K562 (cell line): ENCODE measurements at regions not wholly inside any gene's neighbourhood (a gene's known extent, or its start where the extent isn't known, plus 50 kb on each side); places are given as distances from the start of the nearest gene placed in this dataset.

ENCODE experiments used
- ATAC-seq: fragments of 200-7000 bp; cut with Tn5 transposase; 3 replicates; pipeline ENCODE4 v1.9.1; 2020; ENCODE audit warnings: moderate library complexity
- BruUV-seq: library from RNA; stranded (reverse); fragments of 400-500 nt; replicated peaks from 2 replicates; lab custom pipeline; 2021; lab: Mats Ljungman, UMichigan
- CTCF ChIA-PET: fragments of 300-600 bp; formaldehyde crosslinking; extraction: SDS; loops from one replicate; lab custom pipeline; 2021; ENCODE audit warnings: low intra/inter-chr PET ratio; lab: Yijun Ruan, JAX
- POLR2A ChIA-PET: fragments of 300-600, 350-650 bp; sonication (Branson Sonifier 250); formaldehyde crosslinking; extraction: SDS; loops from one replicate; lab custom pipeline; 2021; ENCODE audit warnings: antibody characterized with exemption, inconsistent platforms; lab: Yijun Ruan, JAX
- DNase-seq, 4 experiments: peaks; one replicate each; pipeline versions ENCODE4 v3.0.0 to v3.0.0-alpha.2; 2011 to 2018; ENCODE audit warnings: low spot score in 3 of 4, mixed read lengths in 3 of 4; ENCODE audit errors: extremely low read depth in 1 of 4
- FAIRE-seq: peaks from 2 replicates; lab custom pipeline; 2011; peaks lifted over from hg19 to GRCh38; lab: Jason Lieb, UNC
- H2AFZ ChIP-seq: 2 replicates; pipeline ENCODE4 v1.6.0; 2011; ENCODE audit warnings: low read depth, low read length, control low read depth, inconsistent platforms
- H3K27ac ChIP-seq: fragments of 200-600 bp; 3 replicates; pipeline ENCODE4 v1.8.0; 2011; ENCODE audit warnings: low read depth, mild to moderate bottlenecking, control low read depth, inconsistent platforms, low read length, moderate library complexity, mixed read lengths; ENCODE audit errors: extremely low read depth
- H3K27me3 ChIP-seq, 2 experiments: fragments of 300-600 bp in 1 of 2; 2 replicates in 1 of 2; 3 replicates in 1 of 2; pipeline versions ENCODE4 v1.6.0 to v1.8.0; 2011; ENCODE audit warnings: inconsistent platforms in 2 of 2, low read length in 2 of 2, mild to moderate bottlenecking in 1 of 2, mixed read lengths in 1 of 2, moderate library complexity in 1 of 2; ENCODE audit not compliant: control insufficient read depth in 2 of 2, insufficient read depth in 2 of 2
- H3K36me3 ChIP-seq: fragments of 300-600 bp; 3 replicates; pipeline ENCODE4 v1.8.0; 2011; ENCODE audit warnings: mild to moderate bottlenecking, low read length, inconsistent platforms; ENCODE audit not compliant: control insufficient read depth, insufficient read depth
- H3K4me1 ChIP-seq, 2 experiments: fragments of 200-600 bp in 1 of 2; replicated peaks in 1 of 2; 2 replicates in 1 of 2; 3 replicates in 1 of 2; pipeline versions ENCODE4 v1.5.1 to v1.8.0; 2011; ENCODE audit warnings: inconsistent platforms in 2 of 2, low read length in 2 of 2, mild to moderate bottlenecking in 1 of 2, mixed read lengths in 1 of 2, moderate library complexity in 1 of 2; ENCODE audit not compliant: control insufficient read depth in 2 of 2, insufficient read depth in 2 of 2
- H3K4me2 ChIP-seq: 2 replicates; pipeline ENCODE4 v1.6.1; 2011; ENCODE audit warnings: low read length, control low read depth, inconsistent platforms, mixed read lengths; ENCODE audit not compliant: insufficient read depth
- H3K4me3 ChIP-seq: fragments of 200-600 bp; sonication (generic), shearing (Covaris generic); 2 replicates; pipeline ENCODE4 v1.5.1; 2016; ENCODE audit warnings: control low read depth, inconsistent platforms
- H3K79me2 ChIP-seq: fragments of 200-600 bp; 3 replicates; pipeline ENCODE4 v1.8.0; 2011; ENCODE audit warnings: low read length, inconsistent platforms; ENCODE audit not compliant: control insufficient read depth, insufficient read depth
- H3K9ac ChIP-seq, 2 experiments: 2 replicates each; pipeline versions ENCODE4 v1.6.0 to v1.6.1; 2011; ENCODE audit warnings: low read depth in 2 of 2, low read length in 2 of 2, control low read depth in 1 of 2, inconsistent platforms in 1 of 2, mild to moderate bottlenecking in 1 of 2, mixed read lengths in 1 of 2; ENCODE audit not compliant: insufficient read depth in 1 of 2
- H3K9me1 ChIP-seq: one replicate; pipeline ENCODE4 v1.6.0; 2011; ENCODE audit warnings: inconsistent platforms, mild to moderate bottlenecking, low read length, moderate library complexity; ENCODE audit not compliant: control insufficient read depth, insufficient read depth
- H3K9me3 ChIP-seq: replicated peaks from 2 replicates; pipeline ENCODE4 v1.5.1; 2011; ENCODE audit warnings: low read depth, low read length, inconsistent platforms; ENCODE audit not compliant: control insufficient read depth, insufficient read depth
- H4K20me1 ChIP-seq: replicated peaks from 2 replicates; pipeline ENCODE4 v1.6.1; 2011; ENCODE audit warnings: low read length, inconsistent platforms, mixed read lengths; ENCODE audit not compliant: control insufficient read depth, insufficient read depth
- ATF3 ChIP-seq, 2 experiments: fragments of 450-650 bp in 1 of 2; sonication (generic) in 1 of 2; formaldehyde crosslinking in 1 of 2; IDR thresholded peaks in 1 of 2; conservative IDR thresholded peaks in 1 of 2; 2 replicates each; pipeline versions ENCODE4 v1.6.1 to v1.8.1; 2016 to 2023; ENCODE audit warnings: mild to moderate bottlenecking in 2 of 2, moderate library complexity in 2 of 2, inconsistent platforms in 1 of 2, missing genetic modification reagents in 1 of 2
- BCOR ChIP-seq: fragments of 450-650 bp; IDR thresholded peaks from 2 replicates; pipeline ENCODE4 v1.6.1; 2016
- E4F1 ChIP-seq: fragments of 250-450 bp; sonication (Bioruptor Pico); IDR thresholded peaks from 2 replicates; pipeline ENCODE4 v1.5.0; 2021; ENCODE audit warnings: mild to moderate bottlenecking, borderline replicate concordance
- FOXK1 ChIP-seq: sonication (generic); formaldehyde crosslinking; IDR thresholded peaks from 2 replicates; pipeline ENCODE4 v1.8.0; 2022; ENCODE audit warnings: missing genetic modification reagents, mild to moderate bottlenecking, borderline replicate concordance
- GABPA ChIP-seq: fragments of 200-800 bp; sonication (Bioruptor generic); conservative IDR thresholded peaks from 2 replicates; pipeline ENCODE4 v1.6.1; 2016; ENCODE audit warnings: low read depth, missing genetic modification characterization, missing compliant biosample characterization
- GABPB1 ChIP-seq: sonication (generic); formaldehyde crosslinking; IDR thresholded peaks from 2 replicates; pipeline ENCODE4 v1.8.0; 2022; ENCODE audit warnings: mild to moderate bottlenecking, missing genetic modification reagents
- HIVEP1 ChIP-seq: fragments of 250-450 bp; sonication (Bioruptor Pico); IDR thresholded peaks from 2 replicates; pipeline ENCODE4 v1.4.0; 2020; ENCODE audit warnings: mild to moderate bottlenecking
- ID3 ChIP-seq, 2 experiments: fragments of 250-450 bp in 1 of 2; fragments of 450-650 bp in 1 of 2; sonication (Bioruptor Pico) in 1 of 2; IDR thresholded peaks; 2 replicates each; pipeline versions ENCODE4 v1.6.1 to v1.8.0; 2016 to 2021; ENCODE audit warnings: mild to moderate bottlenecking in 2 of 2, moderate library complexity in 2 of 2, missing compliant biosample characterization in 1 of 2, missing genetic modification characterization in 1 of 2
- ILK ChIP-seq: fragments of 450-650 bp; IDR thresholded peaks from 2 replicates; pipeline ENCODE4 v1.6.1; 2016; ENCODE audit warnings: missing genetic modification characterization, low read depth, mild to moderate bottlenecking, missing compliant biosample characterization, moderate library complexity, borderline replicate concordance
- NFIC ChIP-seq: fragments of 450-650 bp; IDR thresholded peaks from 2 replicates; pipeline ENCODE4 v1.6.1; 2017; ENCODE audit warnings: mild to moderate bottlenecking, inconsistent platforms
- POLR2H ChIP-seq: IDR thresholded peaks from 2 replicates; pipeline ENCODE4 v1.6.1; 2016; ENCODE audit warnings: missing genetic modification characterization, low read depth, mild to moderate bottlenecking, control low read depth, missing compliant biosample characterization, moderate library complexity
- SIN3A ChIP-seq, 2 experiments: fragments of 150-350 bp in 1 of 2; IDR thresholded peaks; 2 replicates each; pipeline ENCODE4 v1.6.1; 2011 to 2016; ENCODE audit warnings: borderline replicate concordance in 2 of 2, low read depth in 2 of 2, low read length in 2 of 2, mild to moderate bottlenecking in 2 of 2, moderate library complexity in 2 of 2; ENCODE audit not compliant: control insufficient read depth in 1 of 2
- ZFP1 ChIP-seq: fragments of 450-650 bp; formaldehyde crosslinking; IDR thresholded peaks from 2 replicates; pipeline ENCODE4 v1.4.0; 2020; ENCODE audit warnings: mild to moderate bottlenecking, mixed read lengths
- ZNF184 ChIP-seq: sonication (generic); formaldehyde crosslinking; IDR thresholded peaks from 2 replicates; pipeline ENCODE4 v1.5.0; 2020; ENCODE audit warnings: missing genetic modification reagents
- ZNF408 ChIP-seq: fragments of 250-450 bp; sonication (Bioruptor Pico); IDR thresholded peaks from 2 replicates; pipeline ENCODE4 v1.4.0; 2020; ENCODE audit warnings: low read depth, mild to moderate bottlenecking, moderate library complexity
- ZSCAN32 ChIP-seq: fragments of 450-650 bp; formaldehyde crosslinking; IDR thresholded peaks from 2 replicates; pipeline ENCODE4 v1.4.0; 2020; ENCODE audit warnings: mild to moderate bottlenecking, moderate library complexity
- WGBS: fragments of 100-300 bp; shearing (Covaris generic); methylation state at CpG from one replicate; pipeline ENCODE4 v1.1.6; 2016; ENCODE audit warnings: low coverage, mixed read lengths; ENCODE audit not compliant: insufficient coverage; ENCODE audit errors: missing lambda C conversion rate; 5-methylcytosine and 5-hydroxymethylcytosine counted together
- in situ Hi-C: fragments of 300-500 bp; cut with MboI; formaldehyde crosslinking; loops from 4 replicates; pipeline ENCODE4 v1.15.0; 2018; ENCODE audit warnings: inconsistent platforms, mixed read lengths
- intact Hi-C: fragments of 100-400 bp; cut with micrococcal nuclease; formaldehyde crosslinking; loops from 2 replicates; pipeline ENCODE4 v1.14.2; 2022

- Histone ChIP-seq H2AFZ (peak overlapping the region; percentile 67), H3K4me3 (no peak overlapping the region), H3K9ac (no peak overlapping the region; a peak in 1 of 4 replicates), H3K27me3 (no peaks in the 10 kb centered on the region; a peak in 1 of 5 replicates), H3K4me2 (peak overlapping the region; percentile 34), H3K9me3 (no peaks in the 10 kb centered on the region), H3K9me1 (no peaks in the 10 kb centered on the region), H3K79me2 (no peaks in the 10 kb centered on the region), H3K36me3 (no peaks in the 10 kb centered on the region), H4K20me1 (no peaks in the 10 kb centered on the region), H3K4me1 (peaks cover 20 to 29% of the 10 kb centered on the region in 2 experiments), H3K27ac (peak overlapping the region; percentile 48; the same call in 2 of the 3 replicates)
- 9% methylated on average over 12 of the region's 12 CpGs for WGBS
- CTCF ChIA-PET, result no interaction called here
- POLR2A ChIA-PET, result interaction anchor here (0.5 to 1.1 kb wide), 5 partner anchors 8 to 221 kb away, joined by 3 to 5 read pairs (median 3); no protein-coding TSS in a partner anchor
- FAIRE-seq (peak; percentile 99), DNase-seq (peak; percentile 42 to 88 (median 62)), ATAC-seq (peak; percentile 39)
- intact Hi-C loops (loop anchor here (5.0 to 10.0 kb wide), 3 partner anchors 90 to 143 kb away; partner anchors contain the start of gene CTAGE1), in situ Hi-C loops (loop anchor here (25.0 kb wide), 1 partner anchor 645 kb away; no protein-coding TSS in a partner anchor)
- no TSS peak for BruUV-seq
- TF ChIP-seq ILK (tag) (no peak), ID3 (CRISPR knock-in tag; IDR thresholded peaks at IDR 0.05) (no peak), ID3 (tag; IDR thresholded peaks at IDR 0.05) (no peak), ATF3 (IDR thresholded peaks at IDR 0.05) (no peak; the same call in 1 of the 2 replicates), ATF3 (CRISPR knock-in tag; conservative IDR thresholded peaks at IDR 0.05) (no peak), SIN3A (IDR thresholded peaks at IDR 0.05; ENCODE audit: borderline replicate concordance in 2 of 2, control insufficient read depth in 1 of 2, low read depth in 2 of 2, low read length in 2 of 2) (no peak), ZNF184 (CRISPR knock-in tag) (no peak), ZNF408 (no peak), BCOR (no peak), ZSCAN32 (no peak), E4F1 (no peak), NFIC (peak; percentile 69), ZFP1 (CRISPR knock-in tag) (no peak), HIVEP1 (no peak), GABPB1 (CRISPR knock-in tag) (no peak), GABPA (tag) (no peak), FOXK1 (CRISPR knock-in tag) (no peak), POLR2H (tag) (no peak)
These were observed 139.6 kb upstream of the CTAGE1 start for GRCh38 chr18:22557168-22557941.
